ENCODE measurements at regions not wholly inside any gene's neighbourhood (a gene's known extent, or its start where the extent isn't known, plus 50 kb on each side); places are given as distances from the start of the nearest gene placed in this dataset.

DNA sequence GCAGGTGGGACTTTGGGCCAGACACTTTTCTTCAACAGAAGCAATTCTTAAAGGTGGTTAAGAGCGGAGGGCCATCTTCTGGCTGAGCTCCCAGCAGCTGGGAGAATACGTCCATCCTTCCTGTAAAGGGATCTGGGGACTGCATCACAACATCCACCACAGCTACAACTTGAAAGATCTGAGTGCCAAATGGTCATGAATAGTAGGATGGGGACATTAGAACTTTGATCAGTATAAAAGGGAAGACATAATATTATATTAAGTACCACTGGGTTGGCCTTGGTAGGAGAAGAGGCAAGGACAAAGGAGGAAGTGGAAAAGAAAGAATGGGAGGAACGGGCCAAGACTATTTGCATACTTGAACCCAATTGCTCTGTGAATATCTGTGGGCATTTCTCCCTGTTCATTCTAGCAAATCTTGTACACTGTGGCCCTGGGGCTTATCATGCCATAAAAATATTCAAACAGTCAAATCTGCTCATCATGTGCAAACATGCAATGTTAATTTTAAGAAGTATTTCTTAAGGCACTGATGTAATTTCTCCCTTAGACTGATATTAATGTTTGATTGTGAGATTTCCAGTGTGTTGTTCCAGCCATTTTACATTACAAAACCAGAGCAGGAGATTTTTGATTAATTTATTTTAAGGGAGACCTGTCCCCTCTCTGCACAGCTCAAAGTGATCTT is 65.5 kb upstream of the CREB5 start:
- DNase-seq (ENCODE audit: low spot score), result no peak
- H3K27me3 Mint-ChIP-seq (ENCODE audit: unreplicated experiment), result no peaks in the 10 kb centered on the region
- H3K9me3 Mint-ChIP-seq (ENCODE audit: unreplicated experiment), result no peaks in the 10 kb centered on the region
- no peaks in the 10 kb centered on the region for H3K36me3 Mint-ChIP-seq (ENCODE audit: low read depth, unreplicated experiment)
- TF ChIP-seq, protein P1, sequence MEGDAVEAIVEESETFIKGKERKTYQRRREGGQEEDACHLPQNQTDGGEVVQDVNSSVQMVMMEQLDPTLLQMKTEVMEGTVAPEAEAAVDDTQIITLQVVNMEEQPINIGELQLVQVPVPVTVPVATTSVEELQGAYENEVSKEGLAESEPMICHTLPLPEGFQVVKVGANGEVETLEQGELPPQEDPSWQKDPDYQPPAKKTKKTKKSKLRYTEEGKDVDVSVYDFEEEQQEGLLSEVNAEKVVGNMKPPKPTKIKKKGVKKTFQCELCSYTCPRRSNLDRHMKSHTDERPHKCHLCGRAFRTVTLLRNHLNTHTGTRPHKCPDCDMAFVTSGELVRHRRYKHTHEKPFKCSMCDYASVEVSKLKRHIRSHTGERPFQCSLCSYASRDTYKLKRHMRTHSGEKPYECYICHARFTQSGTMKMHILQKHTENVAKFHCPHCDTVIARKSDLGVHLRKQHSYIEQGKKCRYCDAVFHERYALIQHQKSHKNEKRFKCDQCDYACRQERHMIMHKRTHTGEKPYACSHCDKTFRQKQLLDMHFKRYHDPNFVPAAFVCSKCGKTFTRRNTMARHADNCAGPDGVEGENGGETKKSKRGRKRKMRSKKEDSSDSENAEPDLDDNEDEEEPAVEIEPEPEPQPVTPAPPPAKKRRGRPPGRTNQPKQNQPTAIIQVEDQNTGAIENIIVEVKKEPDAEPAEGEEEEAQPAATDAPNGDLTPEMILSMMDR (IDR thresholded peaks at IDR 0.05; ENCODE audit: unreplicated experiment), result no peak
- no peak overlapping the region for H3K4me3 Mint-ChIP-seq (ENCODE audit: unreplicated experiment)
- H3K27ac Mint-ChIP-seq (ENCODE audit: unreplicated experiment), result no peak overlapping the region
- H3K4me1 Mint-ChIP-seq (ENCODE audit: unreplicated experiment), result no peaks in the 10 kb centered on the region

DNA sequence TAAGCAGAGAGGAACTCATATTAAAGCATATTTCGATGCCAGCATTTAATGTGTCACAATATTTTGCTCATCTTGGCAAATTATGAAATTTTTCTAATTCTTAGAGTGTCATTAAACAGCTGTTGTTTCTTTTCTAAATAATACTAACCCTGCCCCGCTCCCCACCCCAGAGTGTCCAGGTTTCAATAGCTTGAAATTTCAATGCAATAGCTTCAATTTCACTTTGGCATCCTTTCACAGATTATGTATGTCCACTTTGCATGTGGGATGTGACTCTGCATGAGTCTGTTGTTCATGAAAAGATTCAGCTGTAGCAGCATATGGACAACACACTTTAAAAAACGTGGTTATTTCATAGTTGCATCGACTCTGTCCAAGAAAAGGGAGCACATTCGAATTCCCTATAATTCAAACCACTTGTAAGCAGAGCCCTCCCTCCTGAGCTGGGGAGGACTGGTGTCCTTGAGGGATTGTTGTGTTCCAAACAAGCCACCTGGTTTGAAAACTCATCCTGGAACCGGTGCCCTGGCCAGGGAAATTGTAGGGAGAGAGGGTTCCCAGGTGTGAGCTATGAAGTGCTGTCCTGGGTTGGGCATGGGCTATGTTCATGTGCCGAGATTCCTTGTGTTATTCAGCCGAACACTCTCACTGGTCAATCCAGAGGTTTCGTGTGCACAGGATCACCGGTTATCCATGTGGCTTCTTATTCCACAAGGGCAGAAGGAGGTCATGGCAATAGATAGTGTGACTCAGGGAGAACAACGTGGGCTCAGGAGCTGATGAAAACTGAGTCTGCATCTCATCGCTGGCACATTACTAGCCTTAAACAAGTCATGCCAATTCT is 64.6 kb upstream of the CREB5 start:
- Mint-ChIP-seq H3K4me3 (ENCODE audit: unreplicated experiment) (no peak overlapping the region), H3K36me3 (ENCODE audit: low read depth, unreplicated experiment) (no peaks in the 10 kb centered on the region), H3K27me3 (ENCODE audit: unreplicated experiment) (no peaks in the 10 kb centered on the region), H3K4me1 (ENCODE audit: unreplicated experiment) (no peaks in the 10 kb centered on the region), H3K9me3 (ENCODE audit: unreplicated experiment) (no peaks in the 10 kb centered on the region), H3K27ac (ENCODE audit: unreplicated experiment) (no peak overlapping the region)
- TF ChIP-seq, protein P1 (IDR thresholded peaks at IDR 0.05; ENCODE audit: unreplicated experiment), result no peak
- no peak for DNase-seq (ENCODE audit: low spot score)

DNA sequence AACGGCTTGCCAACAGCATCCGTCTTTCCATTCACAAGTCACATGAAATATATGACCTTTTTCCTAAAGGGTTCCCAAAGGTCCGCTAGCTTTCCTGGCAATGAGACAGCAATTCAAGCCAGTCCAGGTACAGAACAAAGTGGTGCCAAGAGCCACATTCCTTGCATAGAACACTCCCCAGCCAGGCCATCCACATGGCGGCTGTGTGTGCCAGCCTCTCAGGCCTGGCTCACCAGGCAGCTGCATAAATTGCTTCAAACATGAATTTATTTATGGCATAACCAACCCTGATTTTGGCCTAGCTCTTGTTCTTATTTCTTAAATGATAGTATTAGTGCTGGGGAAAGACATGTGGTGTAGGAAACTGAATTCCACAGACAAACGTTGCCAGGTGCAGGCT is 63.7 kb upstream of the CREB5 start:
- H3K4me3 Mint-ChIP-seq (ENCODE audit: unreplicated experiment), result no peak overlapping the region
- TF ChIP-seq, protein P1 (IDR thresholded peaks at IDR 0.05; ENCODE audit: unreplicated experiment), result no peak
- no peaks in the 10 kb centered on the region for H3K36me3 Mint-ChIP-seq (ENCODE audit: low read depth, unreplicated experiment)

DNA sequence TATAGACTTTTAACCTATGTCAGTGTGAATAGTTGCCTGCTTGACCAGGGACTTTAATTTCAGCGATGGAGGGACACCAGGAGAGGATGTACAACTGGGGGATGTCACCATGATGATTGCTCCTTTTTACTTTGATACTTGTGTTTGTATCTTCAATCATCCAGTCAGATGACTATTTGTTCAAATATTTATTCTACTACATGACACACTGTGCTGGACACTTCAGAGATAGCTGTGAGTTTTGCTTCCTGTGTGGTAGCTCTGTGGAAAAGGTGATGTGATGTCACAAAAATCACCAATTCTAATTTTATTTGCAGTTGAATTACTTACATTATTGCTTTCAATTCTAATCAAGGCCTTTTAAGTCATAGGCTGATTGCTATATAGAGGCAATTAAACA is 62.7 kb upstream of the CREB5 start:
- Mint-ChIP-seq H3K27me3 (ENCODE audit: unreplicated experiment) (no peaks in the 10 kb centered on the region), H3K4me3 (ENCODE audit: unreplicated experiment) (no peak overlapping the region), H3K27ac (ENCODE audit: unreplicated experiment) (no peak overlapping the region), H3K36me3 (ENCODE audit: low read depth, unreplicated experiment) (no peaks in the 10 kb centered on the region), H3K9me3 (ENCODE audit: unreplicated experiment) (no peaks in the 10 kb centered on the region), H3K4me1 (ENCODE audit: unreplicated experiment) (no peaks in the 10 kb centered on the region)
- TF ChIP-seq, protein P1 (IDR thresholded peaks at IDR 0.05; ENCODE audit: unreplicated experiment), result no peak
- no peak for DNase-seq (ENCODE audit: low spot score)

More for the DNA sequence above, 63.7 kb upstream of the CREB5 start:
- H3K4me1 Mint-ChIP-seq (ENCODE audit: unreplicated experiment), result no peaks in the 10 kb centered on the region
- no peaks in the 10 kb centered on the region for H3K9me3 Mint-ChIP-seq (ENCODE audit: unreplicated experiment)
- DNase-seq (ENCODE audit: low spot score), result no peak
- H3K27me3 Mint-ChIP-seq (ENCODE audit: unreplicated experiment), result no peaks in the 10 kb centered on the region
- no peak overlapping the region for H3K27ac Mint-ChIP-seq (ENCODE audit: unreplicated experiment)

DNA sequence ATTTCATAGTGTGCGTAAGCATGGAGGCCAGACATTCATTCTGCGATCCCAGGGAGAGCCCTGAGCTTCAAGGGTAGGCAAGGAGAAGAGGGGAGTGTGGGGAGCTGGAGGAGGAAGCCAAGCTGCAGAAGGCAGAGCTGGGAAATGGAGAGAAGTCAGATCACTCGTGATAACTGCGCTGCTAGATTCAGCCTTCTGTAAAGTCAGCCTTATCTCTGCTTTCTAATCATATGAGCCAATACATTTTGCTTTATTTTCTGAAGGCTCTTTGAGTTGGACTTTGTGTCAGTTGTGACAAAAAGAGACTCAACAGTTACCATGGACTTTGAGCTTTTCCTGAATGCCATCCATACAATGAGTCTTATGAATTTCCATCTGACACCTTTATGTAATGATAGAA is 61.7 kb upstream of the CREB5 start:
- TF ChIP-seq, protein P1 (IDR thresholded peaks at IDR 0.05; ENCODE audit: unreplicated experiment), result no peak
- H3K27ac Mint-ChIP-seq (ENCODE audit: unreplicated experiment), result no peak overlapping the region

More for the DNA sequence above, 61.7 kb upstream of the CREB5 start:
- no peaks in the 10 kb centered on the region for H3K9me3 Mint-ChIP-seq (ENCODE audit: unreplicated experiment)
- H3K27me3 Mint-ChIP-seq (ENCODE audit: unreplicated experiment), result no peaks in the 10 kb centered on the region
- DNase-seq (ENCODE audit: low spot score), result no peak
- H3K4me3 Mint-ChIP-seq (ENCODE audit: unreplicated experiment), result no peak overlapping the region
- no peaks in the 10 kb centered on the region for H3K4me1 Mint-ChIP-seq (ENCODE audit: unreplicated experiment)
- H3K36me3 Mint-ChIP-seq (ENCODE audit: low read depth, unreplicated experiment), result no peaks in the 10 kb centered on the region

Data from endothelial cell (in vitro differentiated cells).